A549 (cell line): ENCODE measurements at regions not wholly inside any gene's neighbourhood (a gene's known extent, or its start where the extent isn't known, plus 50 kb on each side); places are given as distances from the start of the nearest gene placed in this dataset.

Experiments
- EP300 ChIP-seq, 2 experiments: fragments of >200 bp; sonication (Bioruptor Twin); formaldehyde crosslinking; IDR thresholded peaks; 2 replicates in 1 of 2; 3 replicates in 1 of 2; pipeline ENCODE4 v1.6.1; 2016 to 2017
- MAZ ChIP-seq: fragments of 150-350 bp; IDR thresholded peaks from 2 replicates; pipeline ENCODE4 v1.6.1; 2014; ENCODE audit warnings: antibody characterized with exemption, low read depth, low read length, borderline replicate concordance
- POLR2A ChIP-seq: IDR thresholded peaks from 2 replicates; pipeline ENCODE4 v1.6.1; 2012; ENCODE audit warnings: mild to moderate bottlenecking, low read length
- RNF2 ChIP-seq: fragments of 200-600 bp; sonication (generic); IDR thresholded peaks from 2 replicates; pipeline ENCODE4 v1.6.1; 2016; ENCODE audit warnings: low read depth, mild to moderate bottlenecking, antibody characterized with exemption, moderate library complexity, borderline replicate concordance
- TF ChIP-seq, protein P1 (sequence below): fragments of >200 bp; sonication (Bioruptor Twin); formaldehyde crosslinking; IDR thresholded peaks from 3 replicates; pipeline ENCODE4 v1.5.1; 2016
- TF ChIP-seq, protein P2 (sequence below): IDR thresholded peaks from 2 replicates; pipeline ENCODE4 v1.6.1; 2012

DNA sequence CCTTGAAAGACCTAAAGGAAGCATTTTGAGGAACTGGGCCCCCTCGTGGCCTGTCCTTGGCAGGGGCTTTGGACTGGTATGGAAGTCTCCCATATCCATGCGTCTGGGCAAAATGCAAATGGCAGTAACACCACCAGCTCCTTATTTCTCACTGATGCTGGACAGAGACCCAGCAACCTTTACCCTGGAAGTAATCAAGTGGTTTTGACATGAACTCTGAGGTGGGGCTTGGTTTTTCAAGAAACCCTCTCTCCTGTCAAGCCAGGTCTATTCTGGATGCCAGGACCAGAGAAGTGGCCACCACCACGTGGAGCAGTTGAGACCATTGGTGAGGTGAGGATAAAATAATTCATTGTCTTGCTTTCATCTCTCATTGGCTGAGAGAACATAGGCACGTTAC, 84.4 kb downstream of the OTUD1 start:
- TF ChIP-seq, protein P1, sequence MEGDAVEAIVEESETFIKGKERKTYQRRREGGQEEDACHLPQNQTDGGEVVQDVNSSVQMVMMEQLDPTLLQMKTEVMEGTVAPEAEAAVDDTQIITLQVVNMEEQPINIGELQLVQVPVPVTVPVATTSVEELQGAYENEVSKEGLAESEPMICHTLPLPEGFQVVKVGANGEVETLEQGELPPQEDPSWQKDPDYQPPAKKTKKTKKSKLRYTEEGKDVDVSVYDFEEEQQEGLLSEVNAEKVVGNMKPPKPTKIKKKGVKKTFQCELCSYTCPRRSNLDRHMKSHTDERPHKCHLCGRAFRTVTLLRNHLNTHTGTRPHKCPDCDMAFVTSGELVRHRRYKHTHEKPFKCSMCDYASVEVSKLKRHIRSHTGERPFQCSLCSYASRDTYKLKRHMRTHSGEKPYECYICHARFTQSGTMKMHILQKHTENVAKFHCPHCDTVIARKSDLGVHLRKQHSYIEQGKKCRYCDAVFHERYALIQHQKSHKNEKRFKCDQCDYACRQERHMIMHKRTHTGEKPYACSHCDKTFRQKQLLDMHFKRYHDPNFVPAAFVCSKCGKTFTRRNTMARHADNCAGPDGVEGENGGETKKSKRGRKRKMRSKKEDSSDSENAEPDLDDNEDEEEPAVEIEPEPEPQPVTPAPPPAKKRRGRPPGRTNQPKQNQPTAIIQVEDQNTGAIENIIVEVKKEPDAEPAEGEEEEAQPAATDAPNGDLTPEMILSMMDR = no peak
- TF ChIP-seq MAZ (no peak), POLR2A (no peak), EP300 (IDR thresholded peaks at IDR 0.05) (no peak), RNF2 (no peak)
- TF ChIP-seq, protein P2, sequence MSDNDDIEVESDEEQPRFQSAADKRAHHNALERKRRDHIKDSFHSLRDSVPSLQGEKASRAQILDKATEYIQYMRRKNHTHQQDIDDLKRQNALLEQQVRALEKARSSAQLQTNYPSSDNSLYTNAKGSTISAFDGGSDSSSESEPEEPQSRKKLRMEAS = no peak
